SW 1271 (cell line): ENCODE measurements at regions not wholly inside any gene's neighbourhood (a gene's known extent, or its start where the extent isn't known, plus 50 kb on each side); places are given as distances from the start of the nearest gene placed in this dataset.

Source experiments
- DNase-seq, 2 experiments: peaks; one replicate each; lab custom pipeline; 2025; lab: John Stamatoyannopoulos, UW

DNA sequence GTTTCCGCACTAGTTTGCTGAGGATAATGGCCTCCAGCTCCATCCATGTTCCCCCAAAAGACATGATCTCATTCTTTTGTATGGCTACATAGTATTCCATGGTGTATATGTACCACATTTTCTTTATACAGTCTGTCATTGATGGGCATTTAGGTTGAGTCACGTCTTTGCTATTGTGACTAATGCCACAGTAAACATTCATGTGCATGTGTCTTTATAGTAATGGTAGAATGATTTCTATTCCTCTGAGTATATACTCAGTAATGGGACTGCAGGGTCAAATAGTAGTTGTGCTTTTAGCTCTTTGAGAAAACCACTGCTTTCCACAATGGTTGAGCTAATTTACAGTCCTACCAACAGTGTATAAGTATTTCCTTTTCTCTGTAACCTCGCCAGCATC, 78.3 kb upstream of the BCL9 start:
- no peak for DNase-seq

DNA sequence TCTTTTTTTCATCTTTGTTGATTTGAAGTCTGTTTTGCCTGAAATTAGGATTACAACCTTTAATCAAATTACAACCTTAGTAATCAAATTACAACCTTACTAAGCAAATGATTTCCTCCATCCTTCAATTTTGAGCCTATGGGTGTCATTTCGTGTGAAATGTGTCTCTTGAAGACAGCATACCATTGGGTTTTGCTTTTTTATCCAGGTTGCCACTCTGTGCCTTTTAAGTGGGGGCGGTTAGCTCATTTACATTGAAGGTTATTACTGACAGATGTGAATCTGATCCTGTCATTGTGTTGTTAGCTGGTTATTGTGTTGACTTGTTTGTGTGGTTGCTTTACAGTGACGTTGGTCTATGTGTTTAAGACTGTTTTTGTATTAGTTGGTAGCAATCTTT, 74.8 kb upstream of the BCL9 start:
- DNase-seq = no peak

DNA sequence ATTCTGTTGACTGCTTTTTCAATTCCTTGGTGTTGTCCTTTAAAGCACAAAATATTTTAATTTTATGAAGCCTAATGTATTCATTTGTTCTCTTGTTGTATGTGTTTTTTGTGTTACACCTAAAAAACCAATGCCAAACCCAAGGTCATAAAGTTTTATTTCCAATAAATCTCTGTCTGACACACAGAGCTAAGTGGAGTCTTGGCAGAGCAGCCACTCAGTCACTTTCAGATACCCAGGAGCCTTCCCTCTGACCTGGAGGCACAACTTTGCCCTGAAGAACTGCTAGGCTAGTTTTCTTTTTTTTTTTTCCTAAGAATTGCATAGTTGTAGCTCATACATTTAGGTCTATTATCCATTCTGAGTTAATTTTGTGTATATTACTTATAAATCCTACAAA, 71.2 kb upstream of the BCL9 start:
- no peak for DNase-seq

GRCh38 chr1:147472489-147472888, 68.8 kb upstream of the BCL9 start:
- DNase-seq = no peak

DNA sequence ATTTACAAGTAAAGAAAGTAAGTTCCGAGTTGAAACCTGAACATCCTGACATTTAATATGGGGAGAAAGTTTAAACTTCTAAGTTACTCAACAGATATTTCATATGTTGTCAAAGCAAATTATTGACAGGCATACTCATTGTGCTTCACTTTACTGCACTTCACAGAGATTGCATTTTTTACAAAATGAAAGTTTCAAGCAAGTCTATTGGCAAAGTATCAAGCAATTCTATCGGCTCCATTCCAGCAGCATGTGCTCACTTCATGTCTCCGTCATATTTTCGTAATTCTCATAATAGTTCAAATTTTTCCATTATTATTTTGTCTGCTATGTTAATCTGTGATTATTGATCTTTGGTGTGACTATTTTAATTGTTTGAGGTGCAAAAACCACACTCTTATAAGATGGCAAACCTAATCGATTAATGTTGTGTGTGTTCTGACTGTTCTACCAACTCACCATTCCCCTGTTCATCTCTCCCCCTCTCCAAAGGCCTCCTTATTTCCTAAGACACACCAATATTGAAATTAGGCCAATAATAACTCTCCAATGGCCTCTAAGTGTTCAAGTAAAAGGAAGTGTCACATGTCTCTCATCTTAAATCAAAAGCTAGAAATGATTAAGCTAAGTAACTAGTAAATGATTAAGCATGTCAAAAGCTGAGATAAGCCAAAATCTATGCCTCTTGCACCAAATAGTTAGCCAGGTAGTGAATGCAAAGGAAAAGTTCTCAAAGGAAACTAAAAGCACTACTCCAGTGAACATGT, 68.2 kb upstream of the BCL9 start:
- DNase-seq = no peak

DNA sequence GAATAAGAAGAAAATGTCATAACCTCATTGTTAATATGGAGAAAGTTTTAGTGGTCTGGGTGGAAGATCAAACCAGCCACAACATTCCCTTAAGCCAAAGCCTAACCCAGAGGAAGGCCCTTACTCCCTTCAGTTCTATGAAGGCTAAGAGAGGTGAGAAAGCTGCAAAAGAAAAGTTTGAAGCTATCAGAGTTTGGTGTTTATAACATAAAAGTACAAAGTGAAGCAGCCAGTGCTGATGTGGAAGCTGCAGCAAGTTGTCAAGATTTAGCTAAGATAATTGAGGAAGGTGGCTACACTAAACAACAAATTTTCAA, 67.6 kb upstream of the BCL9 start:
- no peak for DNase-seq

DNA sequence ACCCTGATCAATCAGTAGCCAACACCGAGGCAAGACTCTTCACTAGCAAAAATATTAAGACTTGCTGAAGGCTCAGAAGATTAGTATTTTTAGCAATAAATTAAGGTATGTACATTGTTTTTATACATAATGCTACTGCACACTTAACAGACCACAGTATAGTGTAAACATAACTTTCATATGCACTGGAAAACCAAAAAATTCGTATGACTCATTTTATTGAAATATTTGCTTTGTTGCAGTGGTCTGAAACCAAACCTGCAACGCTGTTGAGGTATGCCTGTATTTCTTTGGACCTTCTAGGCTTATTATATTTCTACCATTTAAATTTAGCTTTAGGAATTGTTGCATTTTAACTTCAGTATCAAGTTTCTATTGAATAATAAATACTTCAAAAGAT, 65.8 kb upstream of the BCL9 start:
- DNase-seq = no peak

GRCh38 chr1:147478521-147478920, 62.8 kb upstream of the BCL9 start:
- no peak for DNase-seq

- DNase-seq = no peak
Measured at GRCh38 chr1:147479864-147480564, 61.3 kb upstream of the BCL9 start.

DNA sequence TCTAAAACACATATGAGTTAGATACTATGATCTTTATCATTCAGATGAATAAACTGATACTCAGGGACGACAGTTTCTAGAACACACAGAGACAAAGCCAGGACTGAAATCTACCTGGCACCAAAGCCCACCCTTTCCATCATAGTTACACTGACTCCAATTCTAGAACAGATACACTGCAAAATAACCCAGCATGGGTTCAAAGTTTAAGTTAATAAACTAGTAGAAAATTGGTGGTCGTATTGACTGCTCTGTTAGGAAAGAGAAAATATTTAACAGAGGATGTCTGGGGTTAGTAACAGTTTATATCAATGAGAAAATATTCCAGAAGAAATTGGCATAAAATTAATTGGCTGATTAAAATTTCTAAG, 60.8 kb upstream of the BCL9 start:
- DNase-seq = no peak

GRCh38 chr1:147486876-147487656, 54.2 kb upstream of the BCL9 start:
- no peak for DNase-seq

- no peak for DNase-seq
Measured at GRCh38 chr1:147491098-147491497, 50.2 kb upstream of the BCL9 start.
